Cardiac muscle cell (in vitro differentiated cells and primary cell): ENCODE measurements at regions not wholly inside any gene's neighbourhood (a gene's known extent, or its start where the extent isn't known, plus 50 kb on each side); places are given as distances from the start of the nearest gene placed in this dataset.

Experiments used
- DNase-seq, 2 donors: peaks; one replicate each; pipeline versions ENCODE4 v3.0.0 to v3.0.0-alpha.2; 2010 to 2017; ENCODE audit warnings: low read depth in 1 of 2, low spot score in 1 of 2
- H3K27ac ChIP-seq: fragments of 200-600 bp; sonication (generic); 2 replicates; pipeline ENCODE4 v1.5.1; 2016
- H3K27me3 ChIP-seq: fragments of 200-600 bp; sonication (generic); 2 replicates; pipeline ENCODE4 v1.6.0; 2016; ENCODE audit warnings: control low read depth
- H3K36me3 ChIP-seq: fragments of 200-600 bp; sonication (generic); 2 replicates; pipeline ENCODE4 v1.5.1; 2016; ENCODE audit warnings: control low read depth
- H3K4me1 ChIP-seq: fragments of 200-600 bp; sonication (generic); 2 replicates; pipeline ENCODE4 v1.8.1; 2017; ENCODE audit warnings: low read depth, mild to moderate bottlenecking, mixed run types
- H3K4me3 ChIP-seq: fragments of 200-600 bp; sonication (generic); 2 replicates; pipeline ENCODE4 v1.5.1; 2016; ENCODE audit warnings: mild to moderate bottlenecking
- H3K9me3 ChIP-seq: fragments of 200-600 bp; sonication (generic); 2 replicates; pipeline ENCODE4 v1.5.1; 2017; ENCODE audit warnings: low read depth, mild to moderate bottlenecking, control low read depth
- TF ChIP-seq, protein P1 (sequence below): IDR thresholded peaks from 2 replicates; pipeline ENCODE4 v1.5.1; 2012; ENCODE audit warnings: low read depth, mild to moderate bottlenecking, low read length

DNA sequence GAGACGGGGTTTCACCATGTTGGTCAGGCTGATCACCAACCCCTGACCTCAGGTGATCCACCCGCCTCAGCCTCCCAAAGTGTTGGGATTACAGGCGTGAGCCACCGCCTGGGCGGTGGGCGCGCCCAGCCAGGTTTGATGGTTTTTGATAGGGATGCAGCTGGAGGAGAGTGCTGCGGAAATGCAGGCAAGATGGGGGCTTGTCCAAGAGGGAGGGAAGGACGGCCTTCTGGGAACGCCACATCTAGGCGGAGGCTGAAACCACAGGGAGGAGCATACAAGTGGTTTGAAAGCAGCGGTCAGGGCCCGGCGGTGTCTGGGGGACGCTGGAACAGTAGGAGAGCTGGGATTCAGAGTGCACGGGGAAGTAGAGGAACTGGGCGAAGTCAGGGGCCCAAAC is 134.6 kb downstream of the VRK1 start:
- H3K27me3 ChIP-seq, result no peaks in the 10 kb centered on the region
- no peak overlapping the region for H3K27ac ChIP-seq
- no peak for DNase-seq
- H3K9me3 ChIP-seq, result no peaks in the 10 kb centered on the region
- H3K36me3 ChIP-seq, result no peaks in the 10 kb centered on the region
- H3K4me1 ChIP-seq, result no peaks in the 10 kb centered on the region
- no peak overlapping the region for H3K4me3 ChIP-seq
- TF ChIP-seq, protein P1, sequence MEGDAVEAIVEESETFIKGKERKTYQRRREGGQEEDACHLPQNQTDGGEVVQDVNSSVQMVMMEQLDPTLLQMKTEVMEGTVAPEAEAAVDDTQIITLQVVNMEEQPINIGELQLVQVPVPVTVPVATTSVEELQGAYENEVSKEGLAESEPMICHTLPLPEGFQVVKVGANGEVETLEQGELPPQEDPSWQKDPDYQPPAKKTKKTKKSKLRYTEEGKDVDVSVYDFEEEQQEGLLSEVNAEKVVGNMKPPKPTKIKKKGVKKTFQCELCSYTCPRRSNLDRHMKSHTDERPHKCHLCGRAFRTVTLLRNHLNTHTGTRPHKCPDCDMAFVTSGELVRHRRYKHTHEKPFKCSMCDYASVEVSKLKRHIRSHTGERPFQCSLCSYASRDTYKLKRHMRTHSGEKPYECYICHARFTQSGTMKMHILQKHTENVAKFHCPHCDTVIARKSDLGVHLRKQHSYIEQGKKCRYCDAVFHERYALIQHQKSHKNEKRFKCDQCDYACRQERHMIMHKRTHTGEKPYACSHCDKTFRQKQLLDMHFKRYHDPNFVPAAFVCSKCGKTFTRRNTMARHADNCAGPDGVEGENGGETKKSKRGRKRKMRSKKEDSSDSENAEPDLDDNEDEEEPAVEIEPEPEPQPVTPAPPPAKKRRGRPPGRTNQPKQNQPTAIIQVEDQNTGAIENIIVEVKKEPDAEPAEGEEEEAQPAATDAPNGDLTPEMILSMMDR, result no peak

GRCh38 chr14:96934638-96935330 is 137.6 kb downstream of the VRK1 start:
- Histone ChIP-seq H3K27ac (no peak overlapping the region), H3K27me3 (no peaks in the 10 kb centered on the region), H3K36me3 (no peaks in the 10 kb centered on the region), H3K4me1 (no peaks in the 10 kb centered on the region), H3K4me3 (no peak overlapping the region), H3K9me3 (no peaks in the 10 kb centered on the region)
- DNase-seq, result no peak
- TF ChIP-seq, protein P1, result no peak

GRCh38 chr14:96938946-96939345 is 141.8 kb downstream of the VRK1 start:
- Histone ChIP-seq H3K4me3 (no peak overlapping the region), H3K36me3 (no peaks in the 10 kb centered on the region), H3K27ac (no peak overlapping the region), H3K9me3 (no peaks in the 10 kb centered on the region), H3K27me3 (no peaks in the 10 kb centered on the region), H3K4me1 (no peaks in the 10 kb centered on the region)
- TF ChIP-seq, protein P1, result no peak
- peak in 1 of 2 donors; percentile 22 for DNase-seq

- DNase-seq, result peak in 1 of 2 donors; percentile 73
- no peaks in the 10 kb centered on the region for H3K27me3 ChIP-seq
- TF ChIP-seq, protein P1, result no peak
- H3K4me3 ChIP-seq, result no peak overlapping the region
- H3K4me1 ChIP-seq, result no peaks in the 10 kb centered on the region
- H3K27ac ChIP-seq, result no peak overlapping the region
- no peaks in the 10 kb centered on the region for H3K36me3 ChIP-seq
- H3K9me3 ChIP-seq, result no peaks in the 10 kb centered on the region
These were observed 142.8 kb downstream of the VRK1 start for GRCh38 chr14:96940009-96940408.

- H3K36me3 ChIP-seq, result no peaks in the 10 kb centered on the region
- no peaks in the 10 kb centered on the region for H3K9me3 ChIP-seq
- no peak for DNase-seq
- H3K27ac ChIP-seq, result no peak overlapping the region
- no peaks in the 10 kb centered on the region for H3K4me1 ChIP-seq
- H3K27me3 ChIP-seq, result no peaks in the 10 kb centered on the region
- TF ChIP-seq, protein P1, result no peak
- no peak overlapping the region for H3K4me3 ChIP-seq
These were observed 147.1 kb downstream of the VRK1 start for GRCh38 chr14:96944297-96944696.

GRCh38 chr14:96945721-96946120 is 148.5 kb downstream of the VRK1 start:
- Histone ChIP-seq H3K9me3 (no peaks in the 10 kb centered on the region), H3K36me3 (no peaks in the 10 kb centered on the region), H3K27ac (no peak overlapping the region), H3K4me1 (no peaks in the 10 kb centered on the region), H3K4me3 (no peak overlapping the region), H3K27me3 (no peaks in the 10 kb centered on the region)
- DNase-seq, result no peak
- TF ChIP-seq, protein P1, result no peak
